ENCODE measurements at regions not wholly inside any gene's neighbourhood (a gene's known extent, or its start where the extent isn't known, plus 50 kb on each side); places are given as distances from the start of the nearest gene placed in this dataset.

GRCh38 chr2:43127208-43127940 is 99.0 kb downstream of the ZFP36L2 start:
- FAIRE-seq (no peak), DNase-seq (ENCODE audit: low read depth, low spot score) (no peak)
- dilution Hi-C loops (cut with MboI; ENCODE audit: extremely low pct_ligation_motif_present, low sequenced_read_pairs), result no loop called here

GRCh38 chr2:43126817-43127207 is 99.6 kb downstream of the ZFP36L2 start:
- Histone ChIP-seq H3K79me2 (ENCODE audit: control insufficient read depth, insufficient read depth, low read length) (no peaks in the 10 kb centered on the region), H3K4me3 (ENCODE audit: control insufficient read depth in 2 of 3, extremely low read depth in 1 of 3, insufficient read depth in 2 of 3, low read depth in 1 of 3, low read length in 3 of 3) (no peak overlapping the region), H3K9me1 (ENCODE audit: control insufficient read depth, extremely low read depth, insufficient read depth, low read length) (no peaks in the 10 kb centered on the region), H3K4me1 (ENCODE audit: control insufficient read depth, extremely low read depth, insufficient read depth, low read length) (peaks cover 31% of the 10 kb centered on the region), H3K4me2 (ENCODE audit: control insufficient read depth, extremely low read depth, insufficient read depth, low read depth, low read length) (no peak overlapping the region), H3K9me3 (ENCODE audit: control insufficient read depth, low read depth, low read length) (no peaks in the 10 kb centered on the region), H2AFZ (ENCODE audit: control insufficient read depth, low read length) (no peak overlapping the region), H3K27me3 (ENCODE audit: control insufficient read depth, extremely low read depth, insufficient read depth, low read length) (no peaks in the 10 kb centered on the region), H4K20me1 (ENCODE audit: control insufficient read depth, extremely low read depth, insufficient read depth, low read length) (no peaks in the 10 kb centered on the region), H3K36me3 (ENCODE audit: control insufficient read depth in 2 of 2, extremely low read depth in 1 of 2, insufficient read depth in 2 of 2, low read length in 2 of 2) (no peaks in the 10 kb centered on the region), H3K27ac (ENCODE audit: control insufficient read depth, insufficient read depth, low read length) (no peak overlapping the region), H3K9ac (ENCODE audit: control insufficient read depth, extremely low read depth, insufficient read depth, low read length) (no peak overlapping the region)
- TF ChIP-seq CTCF (optimal IDR thresholded peaks at IDR 0.05 in 1 of 3, IDR thresholded peaks at IDR 0.05 in 1 of 3, conservative IDR thresholded peaks at IDR 0.05 in 1 of 3; ENCODE audit: extremely low read depth in 1 of 3, insufficient read depth in 2 of 3, low read length in 3 of 3) (no peak), EZH2 (IDR thresholded peaks at IDR 0.05; ENCODE audit: low read length) (no peak)
- dilution Hi-C loops (cut with MboI; ENCODE audit: extremely low pct_ligation_motif_present, low sequenced_read_pairs), result no loop called here
- FAIRE-seq, result no peak
- DNase-seq (ENCODE audit: low read depth, low spot score), result no peak

More at GRCh38 chr2:43127208-43127940, 99.0 kb downstream of the ZFP36L2 start:
- H3K27ac ChIP-seq (ENCODE audit: control insufficient read depth, insufficient read depth, low read length), result no peak overlapping the region
- TF ChIP-seq CTCF (optimal IDR thresholded peaks at IDR 0.05 in 1 of 3, IDR thresholded peaks at IDR 0.05 in 1 of 3, conservative IDR thresholded peaks at IDR 0.05 in 1 of 3; ENCODE audit: extremely low read depth in 1 of 3, insufficient read depth in 2 of 3, low read length in 3 of 3), result peak in 2 of 3 experiments; percentile 44 to 57
- no peak for TF ChIP-seq EZH2 (IDR thresholded peaks at IDR 0.05; ENCODE audit: low read length)
- no peak overlapping the region for H2AFZ ChIP-seq (ENCODE audit: control insufficient read depth, low read length)
- no peaks in the 10 kb centered on the region for H3K9me1 ChIP-seq (ENCODE audit: control insufficient read depth, extremely low read depth, insufficient read depth, low read length)
- H3K4me2 ChIP-seq (ENCODE audit: control insufficient read depth, extremely low read depth, insufficient read depth, low read depth, low read length), result no peak overlapping the region
- H4K20me1 ChIP-seq (ENCODE audit: control insufficient read depth, extremely low read depth, insufficient read depth, low read length), result no peaks in the 10 kb centered on the region
- no peaks in the 10 kb centered on the region for H3K9me3 ChIP-seq (ENCODE audit: control insufficient read depth, low read depth, low read length)
- no peak overlapping the region for H3K4me3 ChIP-seq (ENCODE audit: control insufficient read depth in 2 of 3, extremely low read depth in 1 of 3, insufficient read depth in 2 of 3, low read depth in 1 of 3, low read length in 3 of 3)
- H3K9ac ChIP-seq (ENCODE audit: control insufficient read depth, extremely low read depth, insufficient read depth, low read length), result no peak overlapping the region
- peaks cover 37% of the 10 kb centered on the region for H3K4me1 ChIP-seq (ENCODE audit: control insufficient read depth, extremely low read depth, insufficient read depth, low read length)
- no peaks in the 10 kb centered on the region for H3K79me2 ChIP-seq (ENCODE audit: control insufficient read depth, insufficient read depth, low read length)
- no peaks in the 10 kb centered on the region for H3K27me3 ChIP-seq (ENCODE audit: control insufficient read depth, extremely low read depth, insufficient read depth, low read length)
- H3K36me3 ChIP-seq (ENCODE audit: control insufficient read depth in 2 of 2, extremely low read depth in 1 of 2, insufficient read depth in 2 of 2, low read length in 2 of 2), result no peaks in the 10 kb centered on the region

All from keratinocyte (primary cell).